IMR-90 (cell line): ENCODE measurements at regions not wholly inside any gene's neighbourhood (a gene's known extent, or its start where the extent isn't known, plus 50 kb on each side); places are given as distances from the start of the nearest gene placed in this dataset.

Experiments
- ATAC-seq: fragments of 200-7000 bp; cut with Tn5 transposase; 2 replicates; pipeline ENCODE4 v1.9.1; 2020; ENCODE audit warnings: low read depth, mild to moderate bottlenecking, moderate library complexity
- BruUV-seq: library from RNA; stranded (reverse); fragments of 400-500 nt; replicated peaks from 2 replicates; lab custom pipeline; 2021; lab: Mats Ljungman, UMichigan
- CTCF ChIA-PET: fragments of 300-600 bp; formaldehyde crosslinking; extraction: SDS; loops from one replicate; lab custom pipeline; 2021; ENCODE audit warnings: antibody characterized with exemption; lab: Yijun Ruan, JAX
- POLR2A ChIA-PET: fragments of 300-600 bp; sonication (Branson Sonifier 250); formaldehyde crosslinking; loops from one replicate; lab custom pipeline; 2022; ENCODE audit warnings: antibody characterized with exemption; ENCODE audit not compliant: unreplicated experiment; lab: Charles Lee
- DNase-seq: peaks from one replicate; pipeline ENCODE4 v3.0.0; 2013
- H2AFZ ChIP-seq: replicated peaks from 2 replicates; pipeline ENCODE3; 2013; ENCODE audit warnings: low read length, mild to moderate bottlenecking; ENCODE audit not compliant: poor library complexity
- H2AK5ac ChIP-seq: 2 replicates; pipeline ENCODE4 v1.6.1; 2013; ENCODE audit warnings: low read depth, low read length, inconsistent platforms
- H2AK9ac ChIP-seq: replicated peaks from 2 replicates; pipeline ENCODE3; 2013; ENCODE audit warnings: mild to moderate bottlenecking, low read depth, low read length, moderate library complexity; ENCODE audit not compliant: poor library complexity
- H2BK120ac ChIP-seq: 2 replicates; pipeline ENCODE4 v1.6.1; 2013; ENCODE audit warnings: low read depth, low read length, inconsistent platforms
- H2BK15ac ChIP-seq: 3 replicates; pipeline ENCODE4 v1.6.1; 2013; ENCODE audit warnings: low read depth, low read length, inconsistent platforms
- H2BK20ac ChIP-seq: 2 replicates; pipeline ENCODE4 v1.6.1; 2013; ENCODE audit warnings: low read depth, mild to moderate bottlenecking, inconsistent platforms, low read length, moderate library complexity
- H2BK5ac ChIP-seq: 2 replicates; pipeline ENCODE4 v1.6.1; 2013; ENCODE audit warnings: mild to moderate bottlenecking, low read depth, low read length, inconsistent platforms; ENCODE audit not compliant: poor library complexity, severe bottlenecking
- H3K14ac ChIP-seq: replicated peaks from 2 replicates; pipeline ENCODE4 v1.6.1; 2013; ENCODE audit warnings: low read depth, low read length, inconsistent platforms
- H3K18ac ChIP-seq: 2 replicates; pipeline ENCODE4 v1.6.1; 2013; ENCODE audit warnings: low read depth, low read length, control low read depth
- H3K23ac ChIP-seq: 2 replicates; pipeline ENCODE4 v1.6.1; 2013; ENCODE audit warnings: low read depth, low read length, inconsistent platforms
- H3K27ac ChIP-seq: 2 replicates; pipeline ENCODE4 v1.5.1; 2013; ENCODE audit warnings: mild to moderate bottlenecking, control low read depth, low read length; ENCODE audit not compliant: insufficient read depth
- H3K27me3 ChIP-seq: 2 replicates; pipeline ENCODE4 v1.6.1; 2013; ENCODE audit warnings: low read length; ENCODE audit not compliant: control insufficient read depth, insufficient read depth
- H3K36me3 ChIP-seq: 2 replicates; pipeline ENCODE4 v1.6.1; 2013; ENCODE audit warnings: low read length, mixed read lengths; ENCODE audit not compliant: control insufficient read depth, insufficient read depth
- H3K4ac ChIP-seq: 2 replicates; pipeline ENCODE4 v1.6.1; 2013; ENCODE audit warnings: low read depth, low read length, inconsistent platforms
- H3K4me1 ChIP-seq: 2 replicates; pipeline ENCODE4 v1.6.1; 2013; ENCODE audit warnings: low read length, mixed read lengths; ENCODE audit not compliant: control insufficient read depth, insufficient read depth
- H3K4me2 ChIP-seq: 2 replicates; pipeline ENCODE4 v1.6.1; 2013; ENCODE audit warnings: low read depth, mild to moderate bottlenecking, control low read depth, low read length, moderate library complexity
- H3K4me3 ChIP-seq: 2 replicates; pipeline ENCODE4 v1.5.1; 2013; ENCODE audit warnings: low read depth, mild to moderate bottlenecking, control low read depth, low read length, moderate library complexity; ENCODE audit not compliant: insufficient read depth
- H3K56ac ChIP-seq: 2 replicates; pipeline ENCODE4 v1.6.1; 2013; ENCODE audit warnings: low read length, inconsistent platforms; ENCODE audit not compliant: insufficient read depth; ENCODE audit errors: extremely low read depth
- H3K79me1 ChIP-seq, 2 experiments: 2 replicates each; pipeline ENCODE4 v1.6.1; 2013; ENCODE audit warnings: low read length in 2 of 2, inconsistent platforms in 1 of 2, low read depth in 1 of 2
- H3K9ac ChIP-seq: 2 replicates; pipeline ENCODE4 v1.6.1; 2013; ENCODE audit warnings: low read depth, low read length, control low read depth
- H3K9me1 ChIP-seq: 2 replicates; pipeline ENCODE4 v1.6.1; 2013; ENCODE audit warnings: low read length, inconsistent platforms; ENCODE audit not compliant: insufficient read depth
- H3K9me3 ChIP-seq: 2 replicates; pipeline ENCODE4 v1.6.1; 2013; ENCODE audit warnings: low read length; ENCODE audit not compliant: control insufficient read depth, insufficient read depth
- H4K20me1 ChIP-seq: 2 replicates; pipeline ENCODE4 v1.6.1; 2013; ENCODE audit warnings: low read length, inconsistent platforms; ENCODE audit not compliant: insufficient read depth
- H4K5ac ChIP-seq: 2 replicates; pipeline ENCODE4 v1.6.1; 2013; ENCODE audit warnings: mild to moderate bottlenecking, low read depth, low read length, control low read depth
- H4K8ac ChIP-seq, 2 experiments: 2 replicates each; pipeline ENCODE4 v1.6.1; 2013; ENCODE audit warnings: low read depth in 2 of 2, low read length in 2 of 2, control low read depth in 1 of 2, inconsistent platforms in 1 of 2
- H4K91ac ChIP-seq: 2 replicates; pipeline ENCODE4 v1.6.1; 2013; ENCODE audit warnings: low read depth, low read length, inconsistent platforms; ENCODE audit not compliant: insufficient read depth
- BHLHE40 ChIP-seq: fragments of 150-350 bp; IDR thresholded peaks from 2 replicates; pipeline ENCODE4 v1.6.1; 2016; ENCODE audit warnings: mild to moderate bottlenecking, low read depth, low read length
- MAZ ChIP-seq: IDR thresholded peaks from 2 replicates; pipeline ENCODE4 v1.6.1; 2012; ENCODE audit warnings: low read depth, mild to moderate bottlenecking, low read length, improper control_type of control experiment, moderate library complexity, borderline replicate concordance
- NFE2L2 ChIP-seq: fragments of 150-350 bp; IDR thresholded peaks from 2 replicates; pipeline ENCODE4 v1.6.1; 2016; ENCODE audit warnings: low read depth, mild to moderate bottlenecking, low read length
- RFX5 ChIP-seq: IDR thresholded peaks from 2 replicates; pipeline ENCODE4 v1.8.0; 2012; ENCODE audit warnings: low read depth, mild to moderate bottlenecking, low read length, moderate library complexity
- WGBS, 2 experiments: methylation state at CpG; one replicate each; pipeline versions ENCODE4 v1.1.5 to v1.1.7; 2013; ENCODE audit warnings: missing lambda C conversion rate in 2 of 2; ENCODE audit not compliant: insufficient read length in 1 of 2; ENCODE audit errors: extremely low coverage in 2 of 2; 5-methylcytosine and 5-hydroxymethylcytosine counted together
- dilution Hi-C: fragments of 300-500 bp; cut with HindIII; formaldehyde crosslinking; loops from one replicate; pipeline ENCODE4 v1.14.3; 2018; ENCODE audit warnings: low sequenced_read_pairs; ENCODE audit not compliant: unreplicated experiment
- in situ Hi-C: fragments of 300-500 bp; cut with MboI; formaldehyde crosslinking; loops from 3 replicates; pipeline ENCODE4 v1.14.3; 2019; ENCODE audit warnings: low sequenced_read_pairs, inconsistent platforms, mixed read lengths
- intact Hi-C: fragments of 100-400 bp; cut with micrococcal nuclease; formaldehyde crosslinking; loops from 2 replicates; pipeline ENCODE4 v1.10.0; 2022
- TF ChIP-seq, protein P1 (sequence below): conservative IDR thresholded peaks from 2 replicates; pipeline ENCODE4 v1.5.1; 2012; ENCODE audit warnings: mild to moderate bottlenecking, low read depth, low read length, improper control_type of control experiment

DNA sequence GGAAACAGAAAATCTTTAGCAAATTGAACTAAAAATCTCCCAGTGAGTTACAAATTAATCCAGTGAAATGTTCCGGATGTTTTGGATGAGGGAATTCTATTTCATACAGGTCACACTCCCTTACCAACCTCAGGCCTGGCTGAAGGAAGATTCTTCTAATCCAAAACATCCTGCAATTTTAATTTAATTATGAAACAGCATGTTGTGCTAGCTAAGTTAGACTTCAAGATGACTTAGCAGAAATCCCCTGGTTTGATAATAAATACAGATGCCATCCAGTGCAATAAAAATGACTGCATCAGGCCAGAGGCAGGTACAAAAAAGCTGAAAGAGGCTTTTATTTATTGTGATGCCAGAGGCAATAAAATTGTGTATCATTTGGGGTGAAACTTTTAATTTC lies 96.7 kb upstream of the CLDN10 start:
- Histone ChIP-seq H4K8ac (no peak overlapping the region), H3K27me3 (peaks cover 10% of the 10 kb centered on the region), H3K9me3 (0 out of 2 replicates have a peak, but pooled peaks cover 3% of the 10 kb centered on the region), H3K14ac (no peak overlapping the region), H2AK9ac (no peak overlapping the region), H3K9ac (no peak overlapping the region), H2BK5ac (no peak overlapping the region), H3K4ac (no peak overlapping the region), H3K4me2 (no peak overlapping the region), H3K4me3 (no peak overlapping the region), H4K20me1 (no peaks in the 10 kb centered on the region), H3K27ac (no peak overlapping the region), H3K79me1 (no peaks in the 10 kb centered on the region), H4K5ac (no peak overlapping the region), H3K36me3 (no peaks in the 10 kb centered on the region), H3K23ac (no peak overlapping the region), H2BK15ac (no peak overlapping the region), H2BK20ac (no peak overlapping the region), H2AK5ac (no peak overlapping the region), H2BK120ac (no peak overlapping the region), H3K56ac (no peak overlapping the region), H3K4me1 (no peaks in the 10 kb centered on the region), H3K18ac (no peak overlapping the region), H3K9me1 (no peaks in the 10 kb centered on the region), H4K91ac (no peak overlapping the region), H2AFZ (no peak overlapping the region)
- POLR2A ChIA-PET = no interaction called here
- no TSS peak for BruUV-seq
- TF ChIP-seq, protein P1, sequence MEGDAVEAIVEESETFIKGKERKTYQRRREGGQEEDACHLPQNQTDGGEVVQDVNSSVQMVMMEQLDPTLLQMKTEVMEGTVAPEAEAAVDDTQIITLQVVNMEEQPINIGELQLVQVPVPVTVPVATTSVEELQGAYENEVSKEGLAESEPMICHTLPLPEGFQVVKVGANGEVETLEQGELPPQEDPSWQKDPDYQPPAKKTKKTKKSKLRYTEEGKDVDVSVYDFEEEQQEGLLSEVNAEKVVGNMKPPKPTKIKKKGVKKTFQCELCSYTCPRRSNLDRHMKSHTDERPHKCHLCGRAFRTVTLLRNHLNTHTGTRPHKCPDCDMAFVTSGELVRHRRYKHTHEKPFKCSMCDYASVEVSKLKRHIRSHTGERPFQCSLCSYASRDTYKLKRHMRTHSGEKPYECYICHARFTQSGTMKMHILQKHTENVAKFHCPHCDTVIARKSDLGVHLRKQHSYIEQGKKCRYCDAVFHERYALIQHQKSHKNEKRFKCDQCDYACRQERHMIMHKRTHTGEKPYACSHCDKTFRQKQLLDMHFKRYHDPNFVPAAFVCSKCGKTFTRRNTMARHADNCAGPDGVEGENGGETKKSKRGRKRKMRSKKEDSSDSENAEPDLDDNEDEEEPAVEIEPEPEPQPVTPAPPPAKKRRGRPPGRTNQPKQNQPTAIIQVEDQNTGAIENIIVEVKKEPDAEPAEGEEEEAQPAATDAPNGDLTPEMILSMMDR = no peak
- no peak for TF ChIP-seq RFX5
- 0 out of 2 replicates have a peak, but pooled peaks have one; percentile 13 for TF ChIP-seq NFE2L2
- TF ChIP-seq BHLHE40 = no peak
- no peak for TF ChIP-seq MAZ
- dilution Hi-C loops = no loop called here
- ATAC-seq (no peak), DNase-seq (no peak)
- in situ Hi-C loops = no loop called here
- intact Hi-C loops = no loop called here
- WGBS, 2 experiments = no CpG with 5 or more reads among the region's 1 CpG
- CTCF ChIA-PET = no interaction called here
